ENCODE measurements at regions not wholly inside any gene's neighbourhood (a gene's known extent, or its start where the extent isn't known, plus 50 kb on each side); places are given as distances from the start of the nearest gene placed in this dataset.

- no peak for TF ChIP-seq ISL1 (CRISPR knock-in tag; IDR thresholded peaks at IDR 0.05)
- no peak for TF ChIP-seq RARB (CRISPR knock-in tag; IDR thresholded peaks at IDR 0.05)
- no peak for TF ChIP-seq TSHZ2 (CRISPR knock-in tag; IDR thresholded peaks at IDR 0.05)
- TF ChIP-seq ESRRG (CRISPR knock-in tag; IDR thresholded peaks at IDR 0.05): no peak
- TF ChIP-seq POU6F1 (CRISPR knock-in tag; IDR thresholded peaks at IDR 0.05; ENCODE audit: borderline replicate concordance, low read depth): no peak
- TF ChIP-seq ZFP3 (CRISPR knock-in tag; IDR thresholded peaks at IDR 0.05): no peak
- TF ChIP-seq ARNTL (CRISPR knock-in tag; IDR thresholded peaks at IDR 0.05; ENCODE audit: borderline replicate concordance, low read depth): no peak
- TF ChIP-seq ZC3H10 (CRISPR knock-in tag; IDR thresholded peaks at IDR 0.05): no peak
These were observed 202.7 kb downstream of the CLIC5 start for GRCh38 chr6:45812922-45813321.

All from SK-N-SH treated with all-trans-retinoic acid at 6 μM for 48 hours (cell line).